ENCODE measurements at regions not wholly inside any gene's neighbourhood (a gene's known extent, or its start where the extent isn't known, plus 50 kb on each side); places are given as distances from the start of the nearest gene placed in this dataset.
"Not testable (repeated sequence)": the region's sequence is repeated elsewhere in the genome, so short reads cannot be mapped to it uniquely, and the experiment has no call there.

GRCh38 chr5:8840746-8841145, 705.1 kb downstream of the SEMA5A start:
- DNase-seq (ENCODE audit: low spot score); intact Hi-C loops (cut with DNase I): not testable (repeated sequence)

- intact Hi-C loops (cut with DNase I): no loop called here
- DNase-seq (ENCODE audit: low spot score): no peak
Measured at GRCh38 chr5:8842971-8843551, 702.8 kb downstream of the SEMA5A start.

GRCh38 chr5:8843771-8844170, 702.1 kb downstream of the SEMA5A start:
- intact Hi-C loops (cut with DNase I): no loop called here
- DNase-seq (ENCODE audit: low spot score): no peak

- intact Hi-C loops (cut with DNase I): no loop called here
- DNase-seq (ENCODE audit: low spot score): no peak
Measured at GRCh38 chr5:8844206-8844605, 701.7 kb downstream of the SEMA5A start.

- intact Hi-C loops (cut with DNase I): no loop called here
- DNase-seq (ENCODE audit: low spot score): no peak
Measured at GRCh38 chr5:8844847-8845246, 701.0 kb downstream of the SEMA5A start.

- intact Hi-C loops (cut with DNase I): no loop called here
- no peak for DNase-seq (ENCODE audit: low spot score)
Measured at GRCh38 chr5:8845296-8845695, 700.6 kb downstream of the SEMA5A start.

GRCh38 chr5:8848366-8848765, 697.5 kb downstream of the SEMA5A start:
- no peak for DNase-seq (ENCODE audit: low spot score)
- intact Hi-C loops (cut with DNase I): no loop called here

GRCh38 chr5:8848997-8849594, 696.8 kb downstream of the SEMA5A start:
- intact Hi-C loops (cut with DNase I): no loop called here
- no peak for DNase-seq (ENCODE audit: low spot score)

- intact Hi-C loops (cut with DNase I): no loop called here
- no peak for DNase-seq (ENCODE audit: low spot score)
Measured at GRCh38 chr5:8851101-8851500, 694.8 kb downstream of the SEMA5A start.

GRCh38 chr5:8857051-8857450, 688.8 kb downstream of the SEMA5A start:
- intact Hi-C loops (cut with DNase I): no loop called here
- no peak for DNase-seq (ENCODE audit: low spot score)

- intact Hi-C loops (cut with DNase I): no loop called here
Measured at GRCh38 chr5:8861764-8862163, 684.1 kb downstream of the SEMA5A start.

GRCh38 chr5:8864053-8864452, 681.8 kb downstream of the SEMA5A start:
- intact Hi-C loops (cut with DNase I): no loop called here
- no peak for DNase-seq (ENCODE audit: low spot score)

More at GRCh38 chr5:8861764-8862163, 684.1 kb downstream of the SEMA5A start:
- DNase-seq (ENCODE audit: low spot score): no peak

- DNase-seq (ENCODE audit: low spot score): no peak
- intact Hi-C loops (cut with DNase I): no loop called here
Measured at GRCh38 chr5:8865266-8865665, 680.6 kb downstream of the SEMA5A start.

GRCh38 chr5:8865686-8866374, 680.0 kb downstream of the SEMA5A start:
- no peak for DNase-seq (ENCODE audit: low spot score)
- intact Hi-C loops (cut with DNase I): no loop called here

GRCh38 chr5:8868283-8868682, 677.6 kb downstream of the SEMA5A start:
- intact Hi-C loops (cut with DNase I): no loop called here
- DNase-seq (ENCODE audit: low spot score): no peak

GRCh38 chr5:8869932-8870331, 675.9 kb downstream of the SEMA5A start:
- intact Hi-C loops (cut with DNase I): no loop called here
- no peak for DNase-seq (ENCODE audit: low spot score)

GRCh38 chr5:8870349-8870958, 675.4 kb downstream of the SEMA5A start:
- intact Hi-C loops (cut with DNase I): no loop called here
- DNase-seq (ENCODE audit: low spot score): no peak

- no peak for DNase-seq (ENCODE audit: low spot score)
- intact Hi-C loops (cut with DNase I): no loop called here
Measured at GRCh38 chr5:8870959-8871355, 674.9 kb downstream of the SEMA5A start.

- no peak for DNase-seq (ENCODE audit: low spot score)
- intact Hi-C loops (cut with DNase I): no loop called here
Measured at GRCh38 chr5:8871446-8871845, 674.4 kb downstream of the SEMA5A start.

GRCh38 chr5:8875722-8876121, 670.2 kb downstream of the SEMA5A start:
- intact Hi-C loops (cut with DNase I): no loop called here
- DNase-seq (ENCODE audit: low spot score): no peak

- intact Hi-C loops (cut with DNase I): no loop called here
- no peak for DNase-seq (ENCODE audit: low spot score)
Measured at GRCh38 chr5:8879248-8879647, 666.6 kb downstream of the SEMA5A start.

Measured in posterior vena cava (tissue), 2 donors.